DMS 273 (cell line): ENCODE measurements at regions not wholly inside any gene's neighbourhood (a gene's known extent, or its start where the extent isn't known, plus 50 kb on each side); places are given as distances from the start of the nearest gene placed in this dataset.
A peak's percentile ranks its signal among the peaks of the same experiment; 100 is the strongest.
"Not testable (repeated sequence)": the region's sequence is repeated elsewhere in the genome, so short reads cannot be mapped to it uniquely, and the experiment has no call there.

Source experiments
- DNase-seq: peaks from one replicate; lab custom pipeline; 2025; ENCODE audit not compliant: unreplicated experiment; lab: John Stamatoyannopoulos, UW

DNA sequence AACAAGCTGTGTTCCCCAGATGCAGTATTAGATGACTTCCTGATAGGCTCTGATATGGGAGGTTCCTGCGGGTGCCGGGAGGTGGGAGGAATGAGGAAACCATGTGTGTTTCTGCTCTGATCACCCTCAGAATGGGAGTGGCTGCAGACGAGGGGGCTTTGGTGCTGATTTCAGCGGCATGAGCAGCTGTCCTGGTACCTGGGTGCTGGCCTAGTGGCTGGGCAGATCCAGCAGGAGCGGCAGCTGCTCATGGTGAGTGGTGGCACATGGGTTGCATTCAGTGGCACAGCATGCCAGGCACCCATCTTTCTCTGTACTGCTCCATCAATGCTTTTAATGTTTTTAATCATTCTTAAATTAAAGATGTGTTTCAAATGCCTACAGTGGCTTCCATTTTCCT lies 177.2 kb upstream of the NETO1 start:
- DNase-seq, result no peak

DNA sequence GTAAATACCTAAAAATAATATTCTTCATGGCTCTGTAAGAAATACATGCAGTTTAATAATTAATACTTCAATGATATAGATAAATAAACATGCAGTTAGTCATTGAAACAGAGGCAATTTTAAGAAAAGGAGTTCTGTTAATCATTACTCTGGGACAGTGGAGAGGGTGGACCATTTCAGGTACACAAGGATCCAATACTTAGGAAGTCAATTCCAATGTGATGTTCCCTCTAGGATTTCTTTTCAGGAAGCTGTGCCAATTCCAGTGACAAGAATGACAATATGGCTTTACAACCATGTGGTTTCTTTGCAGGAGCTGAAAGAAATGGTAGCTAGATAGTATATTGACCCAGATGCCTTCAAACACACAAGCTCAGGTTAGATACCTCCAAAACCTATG lies 175.8 kb upstream of the NETO1 start:
- peak; percentile 25 for DNase-seq

DNA sequence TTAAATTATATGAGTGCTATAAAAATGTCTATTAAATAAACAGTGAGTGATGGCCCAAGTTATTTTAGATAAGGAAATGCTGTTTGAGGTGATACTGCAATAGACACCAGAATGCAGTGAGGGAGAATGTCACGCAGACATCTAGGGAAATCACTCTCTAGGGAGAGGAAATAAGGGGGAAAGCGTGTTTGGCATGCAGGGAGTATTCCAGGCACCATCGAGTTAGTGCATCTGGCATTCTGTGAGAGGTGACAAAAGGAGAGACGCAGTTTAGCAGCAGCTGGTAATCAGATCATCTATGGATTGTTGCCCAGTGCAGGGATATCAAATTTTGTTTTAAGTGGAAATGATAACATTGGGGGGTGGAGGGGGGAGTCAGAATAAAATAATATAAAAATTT lies 175.4 kb upstream of the NETO1 start:
- DNase-seq, result peak; percentile 83

DNA sequence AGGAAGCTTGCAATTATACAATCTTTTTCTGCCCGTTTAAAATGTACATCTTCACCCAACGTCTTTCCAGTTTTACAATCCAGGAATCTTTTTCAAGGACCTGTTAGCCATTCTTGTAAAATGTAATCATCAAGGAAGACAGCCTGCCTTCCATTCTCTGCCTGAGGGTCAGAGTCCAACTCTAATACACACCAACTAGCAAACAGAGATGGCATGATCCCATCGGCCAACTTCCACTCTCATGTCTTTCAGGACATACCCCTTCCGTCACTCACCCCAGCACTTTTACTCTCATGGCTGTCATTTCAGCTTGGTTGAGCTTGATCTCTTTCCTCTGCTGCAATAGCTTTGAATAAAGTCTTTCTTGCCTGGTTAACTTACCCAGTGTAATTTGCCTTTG lies 172.5 kb upstream of the NETO1 start:
- DNase-seq, result no peak

DNA sequence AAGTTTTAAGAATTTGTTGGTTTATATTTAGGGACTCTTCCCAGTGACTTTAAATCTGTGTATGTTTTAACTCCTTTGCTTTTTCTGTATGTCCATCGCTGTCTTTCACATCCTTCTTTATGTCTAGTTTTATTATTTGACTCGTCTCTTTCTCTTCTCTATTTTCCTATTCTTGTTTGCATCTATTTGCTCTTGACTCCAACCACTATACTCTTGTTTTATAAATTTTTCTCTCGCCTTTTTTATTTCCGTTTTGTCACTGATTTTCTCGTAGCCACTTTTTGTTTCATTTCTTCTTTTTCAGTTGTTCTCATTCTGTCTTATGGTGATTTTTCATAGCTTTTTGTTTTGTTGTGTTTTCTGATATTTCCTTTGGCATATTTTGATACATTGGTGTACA lies 170.5 kb upstream of the NETO1 start:
- no peak for DNase-seq

DNA sequence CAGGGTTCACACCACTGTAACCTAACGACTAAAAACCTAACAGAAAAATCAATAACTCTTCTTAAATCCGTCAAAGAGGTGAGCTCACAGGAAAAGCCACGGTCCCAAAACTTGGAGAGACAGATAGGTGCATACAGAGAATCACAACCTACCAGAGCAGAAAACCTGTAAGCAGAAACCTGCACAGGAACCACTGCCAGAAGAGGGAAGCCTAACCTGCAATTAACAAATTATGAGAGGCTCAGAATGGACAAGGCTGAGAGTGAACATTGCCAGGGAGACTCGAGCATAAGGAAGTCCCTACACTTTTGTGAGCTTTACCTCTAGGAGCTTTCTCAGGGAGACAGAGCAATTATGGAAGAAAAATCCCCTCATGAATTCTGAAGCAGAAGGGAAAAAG lies 156.2 kb upstream of the NETO1 start:
- DNase-seq, result no peak

DNA sequence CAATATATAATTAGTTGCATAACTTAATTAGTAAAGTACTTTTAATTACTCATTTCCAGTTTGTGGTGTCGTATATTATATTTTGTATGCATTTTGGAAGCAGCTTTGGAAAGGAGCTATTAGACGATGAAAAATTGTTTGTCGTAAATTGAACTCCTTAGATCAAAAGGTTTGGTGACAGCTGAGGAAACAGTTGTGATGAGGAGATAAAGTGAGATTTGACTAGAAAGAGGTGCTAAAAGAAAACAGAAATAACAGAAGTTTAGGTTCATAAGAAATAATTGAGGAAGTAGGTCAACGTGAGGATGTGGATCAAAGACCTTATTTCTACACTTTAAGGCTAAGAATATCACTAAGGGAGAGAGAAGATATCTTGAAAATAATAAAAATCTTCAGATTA lies 141.9 kb upstream of the NETO1 start:
- DNase-seq, result no peak

DNA sequence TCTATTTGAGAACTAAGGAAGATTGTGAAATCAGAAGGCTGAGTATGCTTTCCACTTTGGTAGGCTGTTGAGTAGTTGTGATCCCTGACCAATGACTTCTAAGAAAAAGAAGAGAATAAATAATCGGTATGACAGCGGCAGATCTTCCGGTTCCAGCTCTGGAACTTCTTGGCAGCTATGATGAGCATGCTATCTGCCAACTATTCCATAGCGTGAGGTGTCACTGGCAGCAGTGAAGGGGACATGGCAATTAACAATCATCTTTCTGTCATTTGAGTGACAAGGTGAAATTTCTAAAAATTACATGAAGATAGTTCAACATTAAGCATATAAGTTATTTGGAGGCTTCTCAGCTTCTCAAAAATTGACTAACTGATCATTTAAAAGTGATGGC lies 140.1 kb upstream of the NETO1 start:
- no peak for DNase-seq

DNA sequence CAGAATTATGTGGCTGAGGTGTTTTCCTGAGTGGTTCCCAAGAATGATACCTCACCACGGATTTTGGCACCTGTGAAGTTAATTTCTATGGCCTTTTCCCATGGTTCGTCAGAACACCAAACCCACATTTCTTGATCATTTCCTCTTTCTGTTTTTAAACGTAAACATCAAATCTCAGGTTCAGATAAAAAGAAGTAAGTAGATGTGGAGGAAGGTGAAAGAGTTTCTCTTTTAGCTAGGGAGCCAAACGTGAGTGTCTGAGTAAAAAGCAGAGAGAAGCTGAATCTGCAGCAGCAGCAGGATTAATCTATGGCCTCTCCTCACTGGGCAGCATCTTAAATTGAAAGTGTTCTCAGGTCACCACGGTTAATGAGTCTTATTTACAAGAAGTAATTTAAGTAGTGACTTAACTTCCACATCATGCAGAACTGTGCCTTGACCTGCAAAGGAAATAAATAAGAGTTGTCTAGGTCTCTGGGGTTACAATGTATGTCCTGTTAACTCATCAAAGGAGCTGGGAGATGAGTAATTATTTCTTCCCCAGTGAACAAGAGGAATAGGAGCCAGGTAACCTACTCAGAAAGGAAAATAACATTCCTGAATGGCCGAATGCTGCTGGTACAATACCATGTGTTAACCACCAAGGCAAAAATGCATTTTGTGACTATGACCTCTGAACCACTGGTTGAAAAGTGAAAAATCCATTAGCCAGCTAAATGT lies 139.6 kb upstream of the NETO1 start:
- DNase-seq, result no peak

DNA sequence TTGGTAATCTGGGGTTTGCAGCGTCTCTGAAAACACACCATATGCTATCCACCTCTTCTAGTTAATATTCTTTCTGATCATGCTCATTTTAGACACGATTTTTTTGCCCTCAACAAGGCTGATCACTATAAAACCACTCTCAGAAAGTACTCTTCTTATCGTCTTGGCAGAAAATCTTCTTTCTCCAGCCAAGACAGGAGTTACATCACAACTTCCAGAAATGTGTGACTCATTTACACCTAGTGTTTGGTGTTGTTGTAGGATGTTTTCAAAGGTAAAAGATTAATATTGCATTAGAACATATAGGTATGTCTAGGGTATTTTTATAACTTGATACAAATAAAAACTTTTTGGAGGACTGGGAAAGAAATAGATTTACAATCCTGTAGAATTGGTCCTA lies 138.5 kb upstream of the NETO1 start:
- no peak for DNase-seq

DNA sequence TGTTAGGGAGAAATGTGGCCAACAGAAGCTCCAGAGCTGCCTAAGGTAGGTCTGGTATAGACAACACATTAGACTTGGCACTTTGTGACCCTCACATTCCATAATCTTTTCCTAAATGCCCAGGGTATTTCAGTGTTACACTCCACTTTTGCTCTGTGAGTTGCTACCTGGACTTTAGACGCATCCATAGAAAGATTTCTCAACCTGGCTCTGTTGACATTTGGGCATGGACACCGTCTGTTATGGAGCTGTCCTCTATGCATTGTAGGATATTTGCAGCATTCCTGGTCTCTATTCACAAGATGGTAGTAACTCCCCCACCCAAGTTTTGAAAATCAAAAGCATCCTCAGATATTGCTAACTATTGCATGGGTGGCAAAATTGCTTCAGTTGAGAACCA lies 136.5 kb upstream of the NETO1 start:
- DNase-seq, result no peak

DNA sequence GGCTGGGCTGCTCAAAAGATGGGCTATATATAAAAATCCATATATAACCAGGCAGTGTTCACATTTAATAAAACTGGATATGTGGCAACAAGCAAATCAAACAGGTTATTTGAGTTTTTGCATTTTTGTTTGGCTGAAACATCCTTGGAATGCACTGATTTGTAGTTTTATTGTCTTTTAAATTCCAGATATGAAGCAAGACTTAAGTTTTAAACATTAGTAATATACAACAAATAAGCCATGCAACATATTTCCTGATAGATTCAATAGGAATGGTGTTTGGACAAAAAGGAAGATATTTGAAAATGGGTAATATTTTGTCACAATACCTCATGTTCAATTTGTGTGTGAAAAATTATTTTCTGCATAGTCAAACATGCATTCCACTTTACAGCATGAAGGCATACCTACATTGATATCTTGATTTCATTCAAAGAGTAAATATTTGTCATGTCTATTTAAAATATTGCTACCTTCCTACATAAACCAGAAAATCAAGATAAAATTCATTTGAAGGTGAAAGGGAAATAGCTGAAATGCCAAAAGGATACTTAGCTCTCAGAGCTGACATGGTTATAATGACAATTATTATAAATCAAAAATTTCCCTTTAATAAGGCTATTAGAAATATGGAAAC lies 132.3 kb upstream of the NETO1 start:
- no peak for DNase-seq

DNA sequence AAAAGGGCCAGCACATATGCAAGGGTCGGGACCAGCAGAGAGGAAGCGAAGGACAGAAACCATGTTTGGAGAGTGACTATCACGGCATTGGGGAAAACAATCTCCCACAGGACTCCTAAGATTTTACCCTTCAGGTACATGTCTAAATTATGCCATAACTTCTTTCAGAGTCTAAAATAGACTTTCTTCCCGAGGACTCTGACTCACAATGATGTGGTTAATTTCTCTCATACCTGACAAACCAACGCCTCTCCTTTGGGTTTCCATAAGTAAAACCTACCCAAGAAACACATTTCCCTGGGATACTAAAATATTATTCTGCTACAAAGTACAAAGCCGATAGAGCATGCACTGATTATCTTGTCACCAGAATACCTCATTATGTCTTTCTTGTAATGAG lies 127.8 kb upstream of the NETO1 start:
- DNase-seq, result no peak

DNA sequence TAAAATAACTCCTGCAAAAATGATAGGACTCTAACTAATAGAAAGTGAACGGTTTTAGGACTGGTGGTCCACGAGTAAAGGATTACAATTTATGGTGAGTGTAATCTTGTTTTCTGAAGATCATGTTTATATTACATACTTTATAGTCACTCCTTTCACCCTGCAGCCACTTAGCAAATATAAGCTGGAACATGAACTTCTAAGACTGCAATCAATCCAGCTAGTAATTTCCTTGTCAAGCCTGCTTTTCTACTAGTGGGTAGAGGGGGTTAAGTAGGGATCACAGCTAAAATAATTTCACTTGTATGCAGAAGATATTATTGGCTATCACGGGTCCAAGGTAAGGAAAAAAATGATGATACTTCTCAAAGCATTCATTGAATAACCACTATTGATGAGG lies 125.5 kb upstream of the NETO1 start:
- no peak for DNase-seq

DNA sequence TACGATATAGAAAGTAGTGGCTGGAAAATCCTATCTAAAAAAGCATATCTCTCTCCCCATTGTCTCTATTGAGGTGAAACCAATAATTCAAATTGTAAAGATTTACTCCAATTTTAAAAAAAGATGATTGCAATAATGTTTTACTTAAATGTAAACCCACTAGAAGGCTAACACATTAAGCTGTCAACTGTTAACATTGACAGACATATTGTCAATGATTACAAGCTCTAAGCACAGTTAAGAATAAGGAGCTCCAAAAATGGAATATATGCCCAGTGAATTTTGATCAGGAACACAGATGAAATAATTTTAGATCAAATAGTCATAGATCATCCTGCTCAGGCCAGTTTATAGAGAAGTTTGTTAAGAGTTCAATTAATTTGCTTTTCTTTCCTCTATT lies 123.6 kb upstream of the NETO1 start:
- DNase-seq, result no peak

DNA sequence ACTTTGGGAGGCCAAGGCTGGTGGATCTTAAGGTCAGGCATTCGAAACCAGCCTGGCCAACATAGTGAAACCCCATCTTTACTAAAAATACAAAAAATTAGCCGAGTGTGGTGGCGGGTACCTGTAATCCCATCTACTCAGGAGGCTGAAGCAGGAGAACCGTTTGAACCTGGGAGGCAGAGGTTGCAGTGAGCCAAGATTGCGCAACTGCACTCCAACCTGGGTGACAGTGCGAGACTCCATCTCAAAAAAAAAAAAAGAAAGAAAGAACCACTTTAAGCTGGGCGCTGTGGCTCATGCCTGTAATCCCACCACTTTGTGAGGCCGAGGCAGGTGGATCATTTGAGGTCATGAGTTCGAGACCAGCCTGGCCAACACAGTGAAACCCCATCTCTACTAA lies 119.8 kb upstream of the NETO1 start:
- not testable (repeated sequence) for DNase-seq

DNA sequence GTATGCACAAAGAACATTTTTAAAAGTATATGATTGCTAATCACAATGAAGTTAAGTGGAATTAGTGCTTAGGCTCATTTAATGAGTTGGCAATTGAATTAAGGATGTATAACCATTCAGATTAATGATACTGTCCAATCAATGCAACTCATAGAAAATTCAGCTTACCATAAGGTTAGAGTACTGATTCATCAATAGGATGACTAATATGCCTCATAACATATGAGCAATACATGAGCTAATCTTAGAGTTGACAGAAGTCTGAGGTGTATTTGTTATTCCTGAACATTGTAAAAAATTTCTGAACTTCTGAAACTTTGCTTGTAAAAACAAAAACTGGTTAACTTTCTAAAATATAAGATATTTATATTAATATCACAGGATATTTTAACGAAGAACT lies 118.3 kb upstream of the NETO1 start:
- DNase-seq, result no peak

DNA sequence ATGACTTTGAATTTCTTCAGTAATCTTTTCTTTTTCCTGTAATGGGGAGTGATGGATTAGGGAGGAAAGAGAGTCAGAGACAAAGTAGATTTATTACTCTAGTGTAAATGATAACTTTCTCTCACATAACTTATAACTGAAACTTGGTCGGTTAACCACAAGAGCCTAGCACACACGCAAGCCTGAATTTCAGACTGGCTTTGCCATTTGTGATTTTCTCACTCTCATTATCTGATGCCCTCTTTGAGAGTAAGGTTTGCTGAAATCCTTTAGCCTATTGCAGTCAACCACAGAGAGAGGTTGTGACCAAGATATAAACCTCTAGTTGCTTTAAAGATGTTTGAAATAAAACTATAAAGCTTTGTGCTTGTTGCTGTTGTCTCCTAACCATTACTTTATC lies 117.9 kb upstream of the NETO1 start:
- DNase-seq, result no peak

DNA sequence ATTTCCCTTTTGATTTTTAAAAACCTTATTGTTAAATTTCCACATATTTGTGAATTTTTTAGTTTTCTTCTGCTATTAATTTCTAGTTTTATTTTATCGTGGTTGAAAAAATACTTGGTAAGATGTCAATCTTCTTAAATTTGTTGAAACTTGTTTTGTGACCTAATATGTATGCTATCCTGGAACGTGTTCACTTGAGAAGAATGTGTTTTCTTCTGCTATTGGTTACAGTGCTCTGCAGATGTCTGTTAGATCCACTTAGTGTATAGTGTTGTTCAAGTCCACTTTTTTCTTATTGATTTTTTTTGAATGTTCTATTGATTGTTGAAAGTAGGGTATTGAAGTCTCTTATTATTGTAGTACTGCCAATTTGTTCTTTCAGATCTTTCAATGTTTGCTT lies 116.5 kb upstream of the NETO1 start:
- DNase-seq, result no peak

DNA sequence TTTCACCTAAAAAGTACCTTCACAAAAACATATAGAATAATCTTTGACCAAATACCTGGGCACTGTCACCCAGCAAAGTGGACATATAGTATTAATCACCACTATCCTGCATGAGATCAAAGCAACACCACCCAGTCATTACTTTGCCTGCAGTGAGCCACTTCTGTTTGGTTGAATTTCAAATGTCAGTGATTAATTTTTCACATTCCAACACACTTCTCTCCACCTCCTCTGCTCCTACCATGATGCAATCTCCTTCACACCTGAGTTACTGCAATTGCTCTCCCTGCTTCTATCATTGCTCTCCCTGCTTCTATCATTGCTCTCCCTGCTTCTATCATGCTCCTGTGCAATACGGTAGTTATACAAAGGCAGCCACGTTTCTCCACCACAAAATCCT lies 106.1 kb upstream of the NETO1 start:
- no peak for DNase-seq

DNA sequence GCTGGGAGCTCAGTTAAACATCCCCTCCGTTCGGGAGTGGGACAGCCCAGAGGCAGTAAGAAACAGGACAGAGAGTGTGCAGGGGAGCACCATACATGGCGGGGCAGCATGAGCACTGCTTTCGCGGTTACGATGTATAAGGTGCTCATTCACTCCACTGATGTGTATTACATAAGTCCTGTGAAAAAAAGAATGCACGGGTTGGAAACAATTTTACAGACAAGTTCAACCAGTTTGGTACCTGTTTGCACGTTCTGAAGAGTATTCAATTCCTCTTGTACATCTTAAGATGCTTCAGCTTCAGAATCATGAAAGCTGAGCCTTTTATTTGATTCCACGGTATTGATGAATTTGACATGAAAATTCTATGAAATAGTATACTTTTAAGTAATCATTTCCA lies 97.8 kb upstream of the NETO1 start:
- DNase-seq, result no peak

DNA sequence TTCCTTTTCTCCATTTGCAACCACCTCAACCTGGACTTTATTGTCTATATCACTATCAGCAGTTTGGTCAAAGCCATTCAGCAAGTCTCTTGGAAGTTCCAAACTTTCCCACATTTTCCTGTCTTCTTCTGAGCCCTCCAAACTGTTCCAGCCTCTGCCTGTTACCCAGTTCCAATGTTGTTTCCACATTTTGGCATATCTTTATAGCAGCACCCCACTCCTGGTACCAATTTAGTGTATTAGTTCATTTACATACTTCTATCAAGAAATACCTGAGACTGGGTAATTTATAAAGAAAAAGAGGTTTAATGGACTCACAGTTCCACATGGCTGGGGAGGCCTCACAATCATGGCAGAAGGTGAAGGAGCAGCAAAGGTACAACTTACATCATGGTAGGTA lies 90.4 kb upstream of the NETO1 start:
- DNase-seq, result not testable (repeated sequence)

DNA sequence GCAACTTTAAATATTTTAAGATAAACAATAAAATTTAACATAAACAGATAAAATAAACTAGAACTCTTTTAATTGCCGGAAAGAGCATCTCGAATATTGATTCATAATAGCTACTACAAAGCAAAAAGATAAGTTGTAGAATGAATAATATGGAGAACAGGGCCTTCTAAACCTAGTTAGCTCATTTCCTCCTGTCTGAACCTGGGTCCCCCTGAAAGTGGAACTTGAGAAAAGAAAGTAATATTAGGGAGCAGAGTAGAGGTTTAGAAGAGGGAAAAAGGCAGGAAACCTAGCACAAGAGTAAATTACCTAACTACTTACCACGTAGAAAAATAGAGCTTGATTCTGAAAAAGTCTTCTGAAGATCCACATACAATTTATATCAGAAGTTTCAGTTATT lies 80.7 kb upstream of the NETO1 start:
- DNase-seq, result no peak
